Naive thymus-derived CD4-positive, alpha-beta T cell (primary cell): ENCODE measurements at regions not wholly inside any gene's neighbourhood (a gene's known extent, or its start where the extent isn't known, plus 50 kb on each side); places are given as distances from the start of the nearest gene placed in this dataset.

Experiments
- ATAC-seq: fragments of 150-1000 bp; cut with Tn5 transposase; 2 replicates; pipeline ENCODE4 v1.10.0; 2021; ENCODE audit warnings: mild to moderate bottlenecking, moderate library complexity
- CTCF ChIA-PET: fragments of 350-600 bp; sonication (Branson Sonifier 250); formaldehyde crosslinking; loops from one replicate; lab custom pipeline; 2021; ENCODE audit warnings: antibody characterized with exemption; lab: Charles Lee
- POLR2A ChIA-PET: fragments of 350-600 bp; sonication (Branson Sonifier 250); formaldehyde crosslinking; loops from one replicate; lab custom pipeline; 2021; ENCODE audit warnings: antibody characterized with exemption, inconsistent platforms; lab: Charles Lee
- DNase-seq, 9 donors: peaks; one replicate each; pipeline versions ENCODE4 v3.0.0 to v3.0.0-alpha.2; 2020 to 2022; ENCODE audit warnings: mixed read lengths in 1 of 9
- H3K27ac ChIP-seq: one replicate; pipeline ENCODE4 v1.7.0; 2013; ENCODE audit warnings: mild to moderate bottlenecking, low read depth, low read length, moderate library complexity
- H3K27me3 ChIP-seq, 2 donors: one replicate each; pipeline ENCODE4 v1.7.0; 2013; ENCODE audit warnings: low read length in 2 of 2, mild to moderate bottlenecking in 2 of 2, moderate library complexity in 2 of 2; ENCODE audit not compliant: control insufficient read depth in 2 of 2, insufficient read depth in 2 of 2
- H3K36me3 ChIP-seq, 3 experiments: 1 replicate in 2 of 3; 2 replicates in 1 of 3; pipeline ENCODE4 v1.7.0; 2013; ENCODE audit warnings: low read length in 3 of 3, mild to moderate bottlenecking in 3 of 3, moderate library complexity in 1 of 3; ENCODE audit not compliant: insufficient read depth in 3 of 3, control insufficient read depth in 2 of 3
- H3K4me1 ChIP-seq, 2 donors: one replicate each; pipeline ENCODE4 v1.7.0; 2013; ENCODE audit warnings: low read length in 2 of 2, mild to moderate bottlenecking in 2 of 2, moderate library complexity in 1 of 2; ENCODE audit not compliant: control insufficient read depth in 2 of 2, insufficient read depth in 2 of 2
- H3K4me3 ChIP-seq: 2 replicates; pipeline ENCODE4 v1.7.0; 2013; ENCODE audit warnings: mild to moderate bottlenecking, low read length
- H3K9me3 ChIP-seq, 3 experiments: 1 replicate in 2 of 3; 2 replicates in 1 of 3; pipeline ENCODE4 v1.7.0; 2013; ENCODE audit warnings: low read length in 3 of 3; ENCODE audit not compliant: control insufficient read depth in 2 of 3
- H3K27ac Mint-ChIP-seq, 9 donors: one replicate each; pipeline ENCODE4 v1.8.0; 2020 to 2022; ENCODE audit warnings: mixed read lengths in 9 of 9, mild to moderate bottlenecking in 8 of 9, moderate library complexity in 5 of 9, inconsistent platforms in 2 of 9
- H3K27me3 Mint-ChIP-seq, 5 donors: one replicate each; pipeline ENCODE4 v1.8.0; 2021 to 2022; ENCODE audit warnings: mixed read lengths in 5 of 5, mild to moderate bottlenecking in 1 of 5
- H3K36me3 Mint-ChIP-seq, 5 donors: one replicate each; pipeline ENCODE4 v1.8.0; 2020 to 2022; ENCODE audit warnings: mixed read lengths in 5 of 5, mild to moderate bottlenecking in 3 of 5, inconsistent platforms in 1 of 5
- H3K4me1 Mint-ChIP-seq, 7 donors: one replicate each; pipeline ENCODE4 v1.8.0; 2020 to 2022; ENCODE audit warnings: mixed read lengths in 7 of 7, mild to moderate bottlenecking in 3 of 7, inconsistent platforms in 1 of 7
- H3K4me3 Mint-ChIP-seq, 10 donors: one replicate each; pipeline ENCODE4 v1.8.0; 2020 to 2022; ENCODE audit warnings: mild to moderate bottlenecking in 10 of 10, mixed read lengths in 10 of 10, moderate library complexity in 6 of 10, inconsistent platforms in 2 of 10
- H3K9me3 Mint-ChIP-seq, 11 donors: one replicate each; pipeline ENCODE4 v1.8.0; 2020 to 2022; ENCODE audit warnings: mixed read lengths in 11 of 11, mild to moderate bottlenecking in 4 of 11, inconsistent platforms in 1 of 11, moderate library complexity in 1 of 11
- intact Hi-C, 2 donors: fragments of 100-400 bp; cut with micrococcal nuclease; formaldehyde crosslinking; loops; one replicate each; pipeline ENCODE4 v1.15.1; 2023

DNA sequence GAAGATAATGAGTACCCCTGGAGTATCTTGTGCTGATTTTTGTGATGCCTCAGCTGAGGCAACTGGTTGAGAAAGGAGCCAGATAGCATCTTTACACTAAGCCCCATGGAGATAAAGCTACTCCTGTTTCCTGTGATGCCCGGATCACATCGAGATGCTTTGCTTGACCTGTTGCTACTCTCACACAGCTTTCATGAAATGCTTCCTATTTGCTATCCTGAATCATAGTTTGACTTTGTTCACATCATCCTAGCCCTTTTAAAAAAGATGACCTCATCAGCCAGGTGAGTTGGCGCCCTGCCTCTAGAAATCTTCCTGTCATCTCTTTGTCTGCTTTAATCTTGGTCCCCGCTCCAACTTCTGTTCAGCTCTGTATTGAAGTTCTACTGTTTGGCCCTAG is 409.6 kb upstream of the TBL1XR1 start:
- H3K4me3 Mint-ChIP-seq, result no peak overlapping the region
- CTCF ChIA-PET, result no interaction called here
- intact Hi-C loops, result no loop called here
- peak overlapping the region in 1 of 9 donors; percentile 30 for H3K27ac Mint-ChIP-seq
- Histone ChIP-seq H3K4me3 (no peak overlapping the region), H3K27ac (no peak overlapping the region), H3K4me1 (peaks cover 3% of the 10 kb centered on the region in 2 donors), H3K27me3 (no peaks in the 10 kb centered on the region), H3K9me3 (no peaks in the 10 kb centered on the region), H3K36me3 (no peaks in the 10 kb centered on the region)
- POLR2A ChIA-PET, result interaction anchor here (0.6 to 1.0 kb wide), 4 partner anchors 9 to 497 kb away, joined by 3 to 4 read pairs (median 4); no protein-coding TSS in a partner anchor
- H3K9me3 Mint-ChIP-seq, result peaks cover 0 to 6% (median 2%) of the 10 kb centered on the region in 11 donors
- ATAC-seq (no peak), DNase-seq (peak in 1 of 9 donors; percentile 15)
- peaks cover 23 to 42% (median 39%) of the 10 kb centered on the region in 7 donors for H3K4me1 Mint-ChIP-seq
- H3K36me3 Mint-ChIP-seq, result peaks cover 0 to 5% (median 0%) of the 10 kb centered on the region in 5 donors
- no peaks in the 10 kb centered on the region for H3K27me3 Mint-ChIP-seq

DNA sequence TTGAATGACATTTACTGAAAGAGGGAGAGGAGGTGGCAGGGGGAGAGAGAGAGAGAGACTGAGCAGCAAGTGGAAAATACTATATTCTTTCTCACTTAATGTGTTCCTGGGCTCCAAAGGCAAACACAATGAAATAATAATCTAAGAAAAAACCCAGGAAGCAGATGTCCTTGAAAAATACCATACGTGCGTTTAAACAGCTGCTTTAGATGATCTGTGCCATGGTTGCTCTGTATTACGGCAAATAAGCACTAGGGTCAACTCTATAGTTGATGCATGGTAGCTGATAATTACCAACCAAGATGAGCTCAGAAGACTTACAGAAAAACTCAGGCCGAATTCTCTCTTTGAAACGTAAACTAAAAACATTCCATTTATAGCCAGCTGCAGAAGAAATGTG is 410.3 kb upstream of the TBL1XR1 start:
- Histone ChIP-seq H3K27me3 (no peaks in the 10 kb centered on the region), H3K9me3 (no peaks in the 10 kb centered on the region), H3K4me3 (no peak overlapping the region), H3K27ac (no peak overlapping the region), H3K36me3 (no peaks in the 10 kb centered on the region), H3K4me1 (peaks cover 3% of the 10 kb centered on the region in 2 donors)
- DNase-seq, result no peak
- POLR2A ChIA-PET, result interaction anchor here (0.6 to 1.5 kb wide), 4 partner anchors 10 to 498 kb away, joined by 3 to 4 read pairs (median 4); no protein-coding TSS in a partner anchor
- H3K4me3 Mint-ChIP-seq, result no peak overlapping the region
- no peak for ATAC-seq
- CTCF ChIA-PET, result no interaction called here
- peaks cover 18 to 40% (median 34%) of the 10 kb centered on the region in 7 donors for H3K4me1 Mint-ChIP-seq
- H3K9me3 Mint-ChIP-seq, result peaks cover 0 to 6% (median 2%) of the 10 kb centered on the region in 11 donors
- intact Hi-C loops, result no loop called here
- no peaks in the 10 kb centered on the region for H3K27me3 Mint-ChIP-seq
- H3K36me3 Mint-ChIP-seq, result peaks cover 0 to 5% (median 0%) of the 10 kb centered on the region in 5 donors
- H3K27ac Mint-ChIP-seq, result no peak overlapping the region

DNA sequence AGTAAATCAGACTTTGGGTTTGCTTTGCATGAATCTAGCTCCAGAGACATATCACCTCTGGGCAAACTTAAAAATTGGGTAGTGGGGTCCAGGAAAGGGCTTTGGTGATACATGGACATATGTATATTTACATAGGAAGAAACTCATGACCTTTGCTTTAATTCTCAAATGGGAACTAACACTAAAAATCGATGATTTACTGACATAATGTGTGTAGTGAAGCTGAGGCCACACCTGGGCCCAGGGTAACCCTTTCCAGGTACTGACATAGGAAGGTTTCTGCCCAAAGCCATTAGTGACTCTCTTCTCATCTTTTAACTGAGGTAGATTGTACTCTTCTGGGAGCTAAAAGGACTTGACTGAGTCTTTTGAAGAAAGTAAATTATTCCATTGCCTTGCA is 411.2 kb upstream of the TBL1XR1 start:
- no peak overlapping the region for H3K27ac ChIP-seq
- Mint-ChIP-seq H3K4me3 (no peak overlapping the region), H3K27me3 (no peaks in the 10 kb centered on the region), H3K27ac (peak overlapping the region in 1 of 9 donors; percentile 39), H3K9me3 (peaks cover 0 to 6% (median 2%) of the 10 kb centered on the region in 11 donors), H3K36me3 (peaks cover 0 to 5% (median 0%) of the 10 kb centered on the region in 5 donors), H3K4me1 (peaks cover 12 to 39% (median 28%) of the 10 kb centered on the region in 7 donors)
- ChIA-PET POLR2A (interaction anchor here (0.8 to 1.5 kb wide), 2 partner anchors 10 to 11 kb away, joined by 3 to 4 read pairs; no protein-coding TSS in a partner anchor), CTCF (no interaction called here)
- ATAC-seq (no peak), DNase-seq (no peak)
- no peaks in the 10 kb centered on the region for H3K9me3 ChIP-seq
- H3K36me3 ChIP-seq, result no peaks in the 10 kb centered on the region
- H3K4me3 ChIP-seq, result no peak overlapping the region
- H3K27me3 ChIP-seq, result no peaks in the 10 kb centered on the region
- intact Hi-C loops, result no loop called here
- H3K4me1 ChIP-seq, result peaks cover 3% of the 10 kb centered on the region in 2 donors

DNA sequence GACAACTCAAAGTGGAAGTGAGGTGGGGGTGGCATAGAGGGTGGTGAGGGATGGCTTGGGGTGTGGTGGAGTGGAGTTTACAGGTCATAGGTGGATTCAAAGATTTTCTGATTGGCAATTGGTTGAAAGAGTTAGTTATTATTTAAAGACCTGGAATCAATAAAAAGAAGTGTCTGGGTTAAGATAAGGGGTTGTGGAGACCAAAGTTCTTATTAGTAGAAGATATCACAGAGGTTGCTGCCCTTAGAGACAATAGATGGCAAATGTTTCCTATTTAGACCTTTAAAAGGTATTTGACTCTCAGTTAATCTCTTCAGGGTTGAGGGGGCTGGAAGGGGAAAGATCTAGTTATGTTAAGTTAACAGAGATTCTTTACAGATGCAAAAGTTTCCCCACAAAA is 412.3 kb upstream of the TBL1XR1 start:
- DNase-seq (no peak), ATAC-seq (no peak)
- H3K27ac ChIP-seq, result no peak overlapping the region
- H3K36me3 ChIP-seq, result no peaks in the 10 kb centered on the region
- ChIA-PET POLR2A (no interaction called here), CTCF (no interaction called here)
- H3K4me3 Mint-ChIP-seq, result no peak overlapping the region
- peak overlapping the region in 2 of 9 donors; percentile 5 to 15 for H3K27ac Mint-ChIP-seq
- no peaks in the 10 kb centered on the region for H3K27me3 ChIP-seq
- peaks cover 0 to 11% (median 0%) of the 10 kb centered on the region in 5 donors for H3K36me3 Mint-ChIP-seq
- H3K4me1 Mint-ChIP-seq, result peaks cover 9 to 37% (median 25%) of the 10 kb centered on the region in 7 donors
- intact Hi-C loops, result no loop called here
- peaks cover 0 to 3% of the 10 kb centered on the region in 2 donors for H3K4me1 ChIP-seq
- H3K4me3 ChIP-seq, result no peak overlapping the region
- H3K9me3 ChIP-seq, result no peaks in the 10 kb centered on the region
- H3K9me3 Mint-ChIP-seq, result peaks cover 1 to 9% (median 3%) of the 10 kb centered on the region in 11 donors
- H3K27me3 Mint-ChIP-seq, result no peaks in the 10 kb centered on the region

DNA sequence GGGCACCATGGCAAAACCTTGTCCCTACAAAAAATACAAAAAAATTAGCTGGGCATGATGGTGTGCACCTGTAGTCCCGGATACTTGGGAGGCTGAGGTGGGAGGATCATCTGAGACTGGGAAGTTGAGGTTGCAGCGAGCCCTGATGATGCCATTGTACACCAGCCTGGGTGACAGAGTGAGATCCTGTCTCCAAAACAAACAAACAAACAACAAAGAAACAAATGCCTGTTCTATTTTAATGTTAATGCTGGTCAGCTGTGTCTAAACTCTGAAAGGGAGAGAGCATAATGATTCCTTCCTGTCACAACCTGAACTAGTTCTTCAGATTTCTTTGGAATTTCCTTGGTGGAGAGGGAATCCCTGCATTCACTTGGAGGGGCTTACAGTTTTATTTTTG is 413.0 kb upstream of the TBL1XR1 start:
- Histone ChIP-seq H3K27ac (no peak overlapping the region), H3K27me3 (no peaks in the 10 kb centered on the region), H3K9me3 (no peaks in the 10 kb centered on the region), H3K36me3 (no peaks in the 10 kb centered on the region), H3K4me1 (peaks cover 0 to 3% of the 10 kb centered on the region in 2 donors), H3K4me3 (no peak overlapping the region)
- Mint-ChIP-seq H3K4me3 (no peak overlapping the region), H3K4me1 (peaks cover 11 to 32% (median 22%) of the 10 kb centered on the region in 7 donors), H3K27me3 (no peaks in the 10 kb centered on the region), H3K27ac (no peak overlapping the region), H3K9me3 (peaks cover under 1 to 6% (median 3%) of the 10 kb centered on the region in 11 donors), H3K36me3 (peaks cover 0 to 8% (median 0%) of the 10 kb centered on the region in 5 donors)
- no peak for DNase-seq
- ChIA-PET CTCF (no interaction called here), POLR2A (no interaction called here)
- no peak for ATAC-seq
- intact Hi-C loops, result no loop called here

DNA sequence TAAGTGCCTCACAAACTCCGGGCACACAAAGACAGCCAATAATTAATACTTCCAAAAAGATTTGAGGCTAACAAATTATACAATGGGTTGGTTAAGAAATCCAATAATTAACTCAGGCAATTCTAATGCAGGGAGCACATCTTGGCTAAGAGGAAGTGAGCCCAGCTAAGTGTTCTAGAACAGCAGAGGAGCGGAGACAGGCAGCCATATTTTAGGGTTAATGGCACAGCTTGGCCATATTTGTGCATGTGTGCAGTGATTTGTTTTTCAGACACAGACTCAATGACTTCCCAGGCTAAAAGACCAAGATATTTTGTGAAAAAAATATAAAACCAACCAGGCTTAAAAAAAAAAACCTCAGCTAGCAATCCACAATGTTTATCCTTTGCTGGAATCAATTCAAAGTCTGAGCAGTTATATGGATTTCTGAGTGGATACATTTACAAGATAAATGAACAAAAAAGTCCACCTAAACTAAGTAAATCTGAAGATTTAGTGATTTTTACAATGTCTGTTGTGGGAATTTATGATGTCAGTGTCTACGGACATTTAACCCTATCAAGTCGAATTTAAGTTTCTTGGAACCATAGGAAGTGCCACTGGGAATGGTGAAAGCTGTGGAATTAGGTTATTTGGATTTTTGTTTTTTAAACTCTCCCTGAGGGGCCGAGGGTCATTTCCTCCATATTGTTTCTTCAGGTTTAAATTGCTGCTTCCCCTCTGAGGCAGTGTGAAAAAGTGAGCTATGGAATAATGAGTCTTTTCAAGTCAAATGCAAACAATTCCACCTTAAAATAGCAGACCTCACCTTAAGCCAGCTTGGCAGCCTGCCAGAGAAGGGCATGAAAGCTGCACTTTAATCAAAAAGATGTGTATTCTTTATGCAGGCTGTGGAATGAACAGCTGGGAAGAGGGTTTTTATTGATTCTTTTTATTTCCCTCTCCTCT is 413.7 kb upstream of the TBL1XR1 start:
- Mint-ChIP-seq H3K36me3 (peaks cover 0 to 6% (median 0%) of the 10 kb centered on the region in 5 donors), H3K27ac (peak overlapping the region in 3 of 9 donors; percentile 31 to 49 (median 32)), H3K27me3 (no peaks in the 10 kb centered on the region), H3K9me3 (peaks cover 0 to 6% (median 3%) of the 10 kb centered on the region in 11 donors), H3K4me1 (peaks cover 11 to 32% (median 22%) of the 10 kb centered on the region in 7 donors), H3K4me3 (no peak overlapping the region)
- ATAC-seq, result no peak
- CTCF ChIA-PET, result no interaction called here
- DNase-seq, result peak in 6 of 9 donors; percentile 5 to 53 (median 42)
- no peak overlapping the region for H3K27ac ChIP-seq
- H3K9me3 ChIP-seq, result no peaks in the 10 kb centered on the region
- no peaks in the 10 kb centered on the region for H3K27me3 ChIP-seq
- POLR2A ChIA-PET, result interaction anchor here (0.6 kb wide), 1 partner anchor 61 kb away, joined by 4 read pairs; no protein-coding TSS in a partner anchor
- H3K4me3 ChIP-seq, result no peak overlapping the region
- intact Hi-C loops, result no loop called here
- no peaks in the 10 kb centered on the region for H3K36me3 ChIP-seq
- H3K4me1 ChIP-seq, result peaks cover 0 to 3% of the 10 kb centered on the region in 2 donors
